Activated CD4-positive, alpha-beta T cell treated with anti-CD3 and anti-CD28 coated beads for 48 hours (primary cell): ENCODE measurements at regions not wholly inside any gene's neighbourhood (a gene's known extent, or its start where the extent isn't known, plus 50 kb on each side); places are given as distances from the start of the nearest gene placed in this dataset.

Source experiments
- DNase-seq: peaks from one replicate; pipeline ENCODE4 v3.0.0-alpha.2; 2020

DNA sequence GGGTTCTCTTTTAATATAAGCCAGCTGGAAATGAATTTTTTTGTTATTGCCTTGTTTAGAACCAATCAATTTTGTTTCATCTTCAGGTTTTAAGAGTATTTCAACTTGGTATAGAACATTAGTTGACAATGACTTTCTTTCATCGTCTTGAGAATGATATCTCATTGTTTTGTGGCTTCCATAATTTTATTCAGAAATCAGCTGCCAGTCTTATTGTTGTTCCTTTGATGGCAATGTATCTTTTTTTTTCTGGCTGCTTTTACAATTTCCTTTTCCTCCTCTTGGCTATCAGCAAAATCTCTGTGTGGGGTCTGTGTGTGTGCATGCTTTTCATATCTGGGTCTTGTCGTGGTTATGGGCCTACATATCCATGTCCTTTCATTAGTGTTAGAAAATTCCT, 1536.4 kb upstream of the TENM3 start:
- no peak for DNase-seq

- no peak for DNase-seq
Observed at GRCh38 chr4:180710628-180711337, 1532.4 kb upstream of the TENM3 start.

DNA sequence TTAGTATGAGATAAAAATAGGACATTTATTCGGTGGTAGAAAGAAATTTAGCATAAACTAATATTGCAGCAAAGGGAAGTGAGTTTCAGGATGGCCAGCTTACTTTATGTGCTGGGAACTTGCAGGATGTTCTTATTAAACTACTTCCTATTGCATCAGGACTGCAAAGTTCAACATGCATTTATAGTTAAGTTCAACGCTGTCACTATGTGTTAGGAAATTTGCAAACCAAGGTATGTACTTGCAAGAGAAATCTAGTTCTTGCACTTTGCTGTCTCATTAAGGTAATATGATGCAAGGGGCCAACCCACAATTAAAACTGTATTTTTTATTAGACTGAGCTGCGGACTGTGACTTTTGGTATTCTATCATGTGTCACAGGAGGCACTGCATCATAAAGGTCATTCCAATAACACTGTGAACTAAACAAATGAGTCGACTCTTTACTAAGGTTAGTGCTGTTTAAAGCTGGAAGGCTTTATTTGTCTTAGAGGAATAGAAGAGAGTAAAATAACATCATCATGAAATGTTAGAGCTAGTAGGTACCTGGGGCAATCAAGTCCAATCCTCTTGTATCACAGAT, 1525.7 kb upstream of the TENM3 start:
- no peak for DNase-seq

DNA sequence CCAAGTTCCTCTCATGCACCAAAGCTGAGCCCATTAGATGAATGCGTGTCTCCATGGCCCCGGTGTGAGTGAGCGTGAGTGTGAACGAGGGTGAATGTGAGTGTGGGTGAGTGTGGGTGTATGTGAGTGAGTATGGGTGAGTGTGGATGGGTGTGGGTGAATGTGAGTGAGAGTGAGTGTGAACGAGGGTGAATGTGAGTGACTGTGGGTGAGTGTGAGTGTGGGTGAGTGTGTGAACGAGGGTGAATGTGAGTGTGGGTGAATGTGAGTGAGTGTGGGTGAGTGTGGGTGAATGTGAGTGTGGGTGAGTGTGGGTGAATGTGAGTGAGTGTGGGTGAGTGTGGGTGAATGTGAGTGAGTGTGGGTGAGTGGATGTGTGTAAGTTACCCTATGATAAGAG, 1521.8 kb upstream of the TENM3 start:
- DNase-seq, result no peak

- DNase-seq, result no peak
Observed at GRCh38 chr4:180726611-180727010, 1516.6 kb upstream of the TENM3 start.

DNA sequence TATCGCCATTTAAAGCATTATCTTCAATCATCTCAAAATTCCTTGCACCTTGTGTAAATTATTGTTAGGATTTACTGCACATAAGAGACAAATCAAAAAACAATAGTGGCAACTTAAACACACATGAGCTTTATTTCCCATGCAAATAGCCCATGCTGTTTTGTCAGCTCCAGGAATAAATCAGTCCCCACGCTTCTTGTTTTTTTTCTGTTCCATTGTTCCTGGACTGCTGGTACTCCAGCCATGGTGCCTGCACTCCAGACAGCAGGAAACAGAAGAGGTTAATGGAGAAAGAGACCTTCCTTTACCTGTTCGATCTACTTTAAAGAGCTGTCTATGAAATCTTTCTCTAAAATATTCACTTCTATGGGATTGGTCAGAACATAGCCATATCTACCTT, 1515.7 kb upstream of the TENM3 start:
- DNase-seq, result no peak

DNA sequence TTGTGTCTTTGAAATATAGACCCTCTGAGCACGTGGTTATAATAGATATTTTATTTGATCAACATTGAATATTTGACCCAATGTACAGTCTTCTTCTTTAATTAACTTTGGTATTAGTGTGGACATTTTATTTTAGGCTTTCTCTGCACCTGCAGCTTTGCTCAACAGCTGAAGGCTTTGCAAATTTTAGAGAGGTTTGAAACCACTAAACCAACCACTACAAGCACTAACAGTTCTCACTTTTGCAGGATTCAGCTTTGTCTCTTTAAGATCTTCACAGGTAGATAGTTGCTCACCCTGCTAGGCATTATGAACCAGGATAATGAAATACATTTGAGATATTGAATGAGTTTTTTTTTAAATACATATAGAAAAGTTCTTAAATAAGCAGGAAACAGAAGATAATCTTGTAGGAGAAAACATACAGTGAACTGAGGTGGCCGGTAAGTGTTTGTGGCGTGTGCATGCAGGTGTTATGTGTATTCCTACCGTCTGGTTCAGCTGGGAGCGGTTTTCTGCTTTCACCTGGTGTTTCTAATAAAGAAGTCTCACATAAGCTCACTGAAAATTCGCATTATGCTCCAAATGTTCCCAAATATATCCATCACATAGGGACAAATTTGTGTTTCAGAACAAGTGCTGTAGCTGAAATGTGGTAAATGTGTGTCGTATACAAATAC, 1508.3 kb upstream of the TENM3 start:
- DNase-seq, result no peak

DNA sequence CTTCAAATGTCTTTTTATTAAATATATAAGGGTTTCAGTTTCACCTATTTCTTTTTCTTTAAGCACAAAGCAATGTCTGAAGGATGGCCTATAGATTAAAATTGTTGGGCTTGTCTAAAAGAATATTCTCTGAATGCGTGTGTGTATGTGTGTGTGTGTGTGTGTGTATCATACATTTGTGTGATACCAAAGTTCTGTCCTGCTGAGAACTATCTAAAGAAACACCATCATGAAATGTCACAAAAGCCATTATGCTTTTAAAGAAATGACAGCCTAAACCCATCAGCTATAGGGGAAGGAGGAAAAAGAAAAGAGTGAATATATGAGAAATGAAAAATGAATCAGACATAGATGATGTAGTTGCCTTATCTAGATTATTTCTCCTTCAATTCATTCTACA, 1501.5 kb upstream of the TENM3 start:
- no peak for DNase-seq

- no peak for DNase-seq
Observed at GRCh38 chr4:180745019-180745418, 1498.2 kb upstream of the TENM3 start.

DNA sequence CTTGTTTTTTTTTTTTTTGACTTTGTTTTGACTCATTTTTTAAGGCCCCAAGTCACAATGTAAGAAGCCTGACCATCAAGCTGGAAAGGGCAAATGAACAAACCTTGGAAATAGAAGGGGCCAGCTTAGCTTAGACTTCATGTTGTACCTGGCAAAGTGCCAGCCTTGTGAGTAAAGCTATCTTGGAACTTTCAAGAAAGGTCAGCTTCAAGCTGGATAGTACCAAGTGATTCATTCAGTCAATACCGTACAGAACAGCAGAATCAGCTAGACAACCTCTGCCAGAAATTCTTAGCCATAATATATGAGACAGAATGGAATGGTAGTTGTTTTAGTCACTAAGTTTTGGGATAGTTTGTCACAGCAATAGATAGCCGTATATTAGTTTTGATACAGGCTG, 1492.2 kb upstream of the TENM3 start:
- no peak for DNase-seq

DNA sequence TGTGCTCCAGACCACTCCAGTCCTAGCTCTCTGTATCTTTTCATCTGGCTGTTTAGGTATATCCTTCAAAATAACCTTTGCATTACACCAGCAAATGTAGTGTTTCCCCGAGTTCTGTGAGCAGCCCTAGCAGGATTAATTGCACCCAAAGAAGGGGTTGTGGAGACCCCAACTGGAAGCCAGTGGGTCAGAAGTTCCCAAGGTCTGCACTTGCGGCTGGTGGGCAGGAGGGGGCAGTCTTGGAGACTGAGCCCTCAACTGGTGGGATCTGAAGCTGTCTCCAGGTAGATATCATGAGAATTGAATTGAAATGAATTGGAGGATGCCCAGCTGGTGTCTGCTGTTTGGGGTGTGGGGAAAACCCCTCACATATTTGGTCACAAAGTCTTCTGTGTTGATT, 1485.3 kb upstream of the TENM3 start:
- DNase-seq, result no peak

- DNase-seq, result no peak
Observed at GRCh38 chr4:180766045-180766444, 1477.2 kb upstream of the TENM3 start.

DNA sequence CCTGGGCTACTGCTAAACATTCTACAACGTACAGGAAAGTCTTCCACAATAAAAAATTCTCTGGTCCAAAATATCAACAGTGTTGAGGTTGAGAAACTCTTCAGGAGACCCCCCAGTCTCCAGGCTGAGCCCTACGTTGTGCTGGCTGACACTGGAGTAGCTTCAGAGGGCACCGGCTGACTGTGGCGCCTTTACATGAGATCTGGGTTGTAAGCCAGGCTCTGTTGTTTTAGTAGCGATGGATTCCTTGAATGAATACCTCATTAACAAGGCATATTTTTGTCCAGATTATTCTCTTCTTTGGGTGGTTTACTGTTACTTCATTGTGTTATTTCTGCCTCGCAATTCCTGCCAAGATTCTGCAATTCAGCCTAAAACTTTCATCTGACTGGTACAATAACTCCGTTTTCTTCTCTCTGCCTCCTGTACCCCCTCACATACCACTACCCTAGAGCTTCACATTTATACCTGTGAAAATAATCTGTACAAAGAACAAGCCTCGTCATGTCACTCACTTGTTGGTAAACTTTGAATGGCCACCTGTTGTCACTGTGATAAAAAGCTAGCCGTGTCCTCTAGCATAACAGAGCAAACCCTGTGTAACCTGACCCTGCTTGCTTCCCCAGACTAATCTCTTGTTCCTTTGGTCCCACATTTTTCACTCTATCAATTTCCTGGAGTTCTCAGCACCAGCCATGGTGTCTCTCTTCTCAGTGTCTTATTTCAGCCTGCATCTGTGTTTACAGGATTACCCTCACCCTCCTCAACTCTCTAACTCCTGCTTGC, 1476.1 kb upstream of the TENM3 start:
- no peak for DNase-seq

DNA sequence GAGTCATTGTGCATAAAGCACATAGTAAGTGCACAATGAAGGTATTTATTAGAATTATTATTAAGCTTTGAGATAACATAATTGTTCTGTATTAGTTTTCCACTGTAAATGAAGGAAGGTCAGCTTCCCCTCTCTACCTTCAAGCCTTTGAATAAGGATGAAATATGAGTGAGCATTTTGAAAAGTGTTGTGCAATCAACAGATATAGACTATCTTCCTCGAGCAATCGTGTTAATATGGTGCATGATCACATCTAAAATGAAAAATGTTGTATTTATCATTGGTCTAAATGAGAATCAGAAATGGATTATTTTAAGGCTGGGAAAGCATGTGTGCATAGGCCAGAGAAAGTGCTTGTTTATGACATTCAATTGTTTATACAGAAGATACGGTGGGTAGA, 1474.6 kb upstream of the TENM3 start:
- DNase-seq, result no peak

GRCh38 chr4:180769791-180770190, 1473.4 kb upstream of the TENM3 start:
- DNase-seq, result no peak

GRCh38 chr4:180770265-180770664, 1472.9 kb upstream of the TENM3 start:
- no peak for DNase-seq

GRCh38 chr4:180784940-180785339, 1458.3 kb upstream of the TENM3 start:
- no peak for DNase-seq

DNA sequence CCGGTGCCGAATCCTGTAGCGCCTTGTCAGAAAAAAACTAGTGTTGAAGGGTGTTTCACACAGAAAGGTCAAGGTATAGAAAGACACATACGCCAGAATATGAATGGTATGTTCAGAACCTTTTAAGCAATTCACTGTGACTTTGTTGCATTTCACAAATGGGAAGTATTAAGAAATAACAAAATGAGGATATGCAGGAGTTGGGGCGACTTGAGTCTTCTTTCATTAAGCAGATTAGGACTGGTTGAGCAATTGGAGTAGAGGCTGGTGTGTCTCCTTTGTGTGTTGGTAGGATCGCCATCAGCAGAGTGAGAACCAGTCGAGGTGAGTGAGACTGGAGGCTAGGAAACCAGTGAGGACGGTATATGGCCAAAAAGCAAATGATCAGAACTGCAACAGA, 1454.5 kb upstream of the TENM3 start:
- DNase-seq, result no peak

DNA sequence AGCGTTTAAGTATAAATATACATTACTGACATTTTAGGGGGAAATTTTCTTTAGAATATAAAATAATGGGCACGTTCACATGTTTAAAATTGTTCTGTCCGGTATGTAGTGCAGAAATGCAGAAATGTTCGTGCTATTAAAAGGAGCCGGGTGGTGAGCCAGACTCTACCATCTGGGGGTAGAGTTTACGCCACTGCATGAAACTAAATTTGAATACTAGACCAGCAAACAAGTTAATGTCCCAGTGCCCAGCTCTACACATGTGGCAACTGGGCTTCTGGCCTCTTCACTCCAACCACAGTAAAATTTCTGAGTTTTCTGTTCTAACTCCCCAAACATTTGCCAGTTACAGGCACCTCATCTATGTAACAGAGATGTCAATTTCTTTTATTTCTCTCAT, 1453.3 kb upstream of the TENM3 start:
- no peak for DNase-seq

- no peak for DNase-seq
Observed at GRCh38 chr4:180790471-180790870, 1452.7 kb upstream of the TENM3 start.

GRCh38 chr4:180792541-180792940, 1450.7 kb upstream of the TENM3 start:
- no peak for DNase-seq

DNA sequence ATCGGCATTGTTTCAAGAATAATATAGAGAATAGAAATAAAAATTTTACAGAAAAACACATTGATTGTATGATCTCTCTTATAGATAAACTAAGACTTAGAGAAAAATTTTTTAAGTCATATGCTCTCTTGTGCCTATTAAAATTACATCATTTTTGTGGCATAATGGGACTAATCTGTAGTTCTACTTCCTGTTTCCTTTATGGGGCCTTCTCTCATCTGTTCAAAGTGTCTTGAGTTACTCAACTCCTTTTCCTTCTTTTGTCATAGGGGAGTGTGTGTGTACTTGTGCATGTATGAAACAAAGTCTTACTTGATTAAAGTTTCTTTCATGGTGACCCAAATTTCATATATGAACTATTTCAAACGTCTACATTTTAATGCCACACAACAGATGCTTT, 1448.9 kb upstream of the TENM3 start:
- no peak for DNase-seq

DNA sequence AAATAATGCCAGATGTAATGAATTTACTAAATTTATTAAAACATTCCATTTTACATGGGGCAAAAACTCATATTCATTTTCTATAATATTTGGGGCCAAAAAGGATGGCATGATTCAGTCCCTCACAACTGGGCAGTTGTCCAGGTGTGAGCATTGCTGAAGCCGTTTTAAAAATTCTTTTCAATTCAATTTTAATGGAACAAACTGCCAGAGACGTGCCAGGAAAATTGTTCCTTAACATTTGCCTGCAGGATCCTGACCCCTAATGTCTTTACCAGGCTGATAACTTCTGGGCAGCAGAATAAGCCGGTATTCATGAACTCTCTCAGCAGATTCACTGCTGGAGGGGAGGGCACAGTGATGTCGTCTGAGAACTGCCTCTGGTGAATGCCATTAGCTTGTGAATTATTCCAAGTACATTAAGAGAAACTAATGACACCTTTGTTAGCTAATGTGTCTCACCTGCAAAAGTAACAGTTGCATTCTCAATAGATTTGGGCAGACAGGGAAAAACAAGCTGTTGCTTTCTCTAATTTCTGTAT, 1445.1 kb upstream of the TENM3 start:
- DNase-seq, result no peak
